IPS-11a (cell line): ENCODE measurements at regions not wholly inside any gene's neighbourhood (a gene's known extent, or its start where the extent isn't known, plus 50 kb on each side); places are given as distances from the start of the nearest gene placed in this dataset.

Experiments used
- H3K4me3 ChIP-seq: one replicate; pipeline ENCODE4 v1.5.1; 2013; ENCODE audit warnings: low read depth, low read length, control low read depth

GRCh38 chr10:78568620-78569019 is 500.1 kb upstream of the ZMIZ1 start:
- no peak overlapping the region for H3K4me3 ChIP-seq

DNA sequence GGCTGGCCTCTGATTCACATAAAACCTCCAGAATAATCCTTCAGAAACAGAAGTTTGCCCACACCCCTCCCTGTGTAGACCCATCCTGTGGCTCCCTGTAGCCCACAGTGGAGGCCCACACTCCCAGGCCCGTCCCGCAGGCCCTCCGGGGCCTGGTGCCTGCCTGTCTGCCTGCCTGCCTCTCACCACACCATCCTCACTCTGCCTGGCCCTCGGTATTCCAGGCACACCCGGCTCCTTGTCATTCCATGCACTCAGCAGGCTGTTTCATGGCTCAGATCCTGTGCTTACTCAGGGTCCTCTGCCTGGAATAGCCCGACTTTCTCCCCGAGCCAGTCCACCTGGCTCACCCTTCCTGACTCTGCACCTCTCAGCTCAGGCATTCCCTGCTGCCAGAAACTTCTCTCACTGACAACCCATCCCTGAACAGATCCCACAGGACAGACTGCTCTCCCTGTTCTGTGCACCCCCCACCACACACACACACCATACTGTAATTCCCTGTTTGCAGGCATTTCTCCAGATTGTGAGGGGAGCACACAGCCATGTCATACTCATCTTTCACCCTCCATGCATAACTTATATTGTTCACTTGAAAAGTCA is 498.0 kb upstream of the ZMIZ1 start:
- no peak overlapping the region for H3K4me3 ChIP-seq

GRCh38 chr10:78571286-78571685 is 497.5 kb upstream of the ZMIZ1 start:
- no peak overlapping the region for H3K4me3 ChIP-seq

DNA sequence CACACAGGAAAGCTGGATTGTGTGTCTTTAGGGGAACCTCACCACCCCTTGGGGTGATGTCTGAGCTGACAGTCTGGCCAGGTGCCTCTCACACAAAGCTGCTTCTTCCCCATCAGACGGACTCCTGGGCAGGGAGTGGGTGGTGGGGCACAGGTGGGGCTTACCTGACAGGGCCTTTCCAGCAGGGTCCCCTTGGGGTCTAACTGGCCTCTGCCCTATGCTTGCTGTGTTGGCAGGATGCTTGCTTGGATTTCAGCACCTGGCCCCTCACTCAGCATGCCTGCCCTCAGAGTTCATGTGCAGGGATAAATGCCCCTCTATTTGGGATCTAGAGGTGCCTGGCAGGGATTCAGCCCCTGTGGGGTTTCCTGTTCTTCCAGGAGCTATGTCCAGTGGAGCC is 496.9 kb upstream of the ZMIZ1 start:
- no peak overlapping the region for H3K4me3 ChIP-seq

DNA sequence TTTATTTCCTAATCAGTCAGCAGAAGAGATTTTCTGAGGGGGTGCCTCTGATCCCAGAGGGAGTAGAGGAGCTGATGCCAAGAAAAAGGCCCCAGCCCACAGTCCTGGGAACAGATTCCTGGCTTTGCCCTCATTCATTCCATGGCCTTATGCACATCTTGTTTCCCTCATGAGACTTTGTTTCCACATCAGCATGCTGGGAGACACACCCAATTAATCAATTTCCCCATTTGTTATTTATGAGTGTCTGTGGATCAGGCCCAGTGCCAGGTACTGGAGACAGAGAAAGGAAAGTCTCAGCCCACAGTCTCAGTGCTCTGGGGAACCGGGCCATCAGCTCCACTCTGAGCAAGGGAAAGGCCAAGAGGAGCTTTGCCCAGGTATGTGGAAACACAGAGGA is 496.2 kb upstream of the ZMIZ1 start:
- H3K4me3 ChIP-seq, result no peak overlapping the region

GRCh38 chr10:78574547-78574946 is 494.2 kb upstream of the ZMIZ1 start:
- H3K4me3 ChIP-seq, result no peak overlapping the region

DNA sequence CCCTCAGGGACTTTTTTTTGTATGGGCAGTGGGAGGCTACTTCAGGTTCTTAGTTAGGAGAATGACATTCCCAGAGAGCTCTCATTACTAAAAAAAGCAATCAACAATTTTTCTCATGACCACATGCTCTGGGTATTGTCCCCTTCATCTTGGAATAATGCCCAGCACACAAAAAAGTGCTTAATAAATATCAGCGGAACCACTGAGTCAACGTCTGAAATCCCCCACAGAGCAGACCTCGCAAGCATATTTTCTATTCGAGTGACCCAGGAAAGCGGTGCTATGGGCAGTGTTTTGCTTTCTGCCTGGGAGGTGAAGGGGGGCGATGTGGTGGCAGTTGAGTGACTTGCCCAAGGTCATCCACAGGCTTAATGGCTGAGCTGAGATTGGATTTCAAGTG is 493.4 kb upstream of the ZMIZ1 start:
- H3K4me3 ChIP-seq, result no peak overlapping the region

- H3K4me3 ChIP-seq, result no peak overlapping the region
Observed at GRCh38 chr10:78576276-78576675, 492.5 kb upstream of the ZMIZ1 start.

DNA sequence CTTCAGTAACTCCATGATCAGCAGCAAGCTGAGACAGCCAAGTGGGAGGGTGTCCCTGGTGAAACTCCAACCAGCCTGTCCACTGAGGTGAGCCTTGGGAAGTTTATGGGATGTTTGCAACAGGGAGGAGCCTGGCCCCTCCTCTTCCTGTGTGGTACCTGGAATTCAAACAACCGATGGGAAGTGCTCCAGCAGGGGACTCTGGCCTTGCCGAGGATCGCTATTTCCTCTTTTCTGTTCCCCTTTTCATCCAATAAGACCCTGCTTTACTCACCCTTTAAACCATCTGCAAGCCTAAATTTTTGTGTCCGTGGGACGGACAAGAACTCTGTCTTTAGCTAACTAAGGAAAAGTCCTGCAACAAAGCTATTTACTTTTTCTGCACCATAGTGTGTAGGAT is 491.1 kb upstream of the ZMIZ1 start:
- H3K4me3 ChIP-seq, result no peak overlapping the region

DNA sequence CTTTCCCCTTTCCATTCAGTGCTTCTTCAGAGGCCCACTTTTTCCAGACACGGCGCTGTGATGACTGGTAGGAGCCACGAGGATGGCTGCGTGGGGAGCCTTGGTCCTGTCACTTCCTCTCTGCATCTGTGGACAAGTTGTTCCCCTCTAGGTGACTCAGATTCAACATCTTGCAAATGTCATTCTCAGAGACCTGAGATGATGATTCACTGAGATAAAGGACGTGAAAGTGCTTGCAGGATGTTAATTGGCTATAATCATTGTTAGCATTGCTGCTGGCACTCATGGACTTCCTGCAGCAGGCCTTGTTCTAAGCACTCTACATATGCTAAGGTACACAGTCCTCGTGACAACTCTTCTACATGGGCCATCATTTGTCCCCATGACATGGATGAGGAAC is 489.8 kb upstream of the ZMIZ1 start:
- no peak overlapping the region for H3K4me3 ChIP-seq

- no peak overlapping the region for H3K4me3 ChIP-seq
Observed at GRCh38 chr10:78579576-78579975, 489.2 kb upstream of the ZMIZ1 start.

DNA sequence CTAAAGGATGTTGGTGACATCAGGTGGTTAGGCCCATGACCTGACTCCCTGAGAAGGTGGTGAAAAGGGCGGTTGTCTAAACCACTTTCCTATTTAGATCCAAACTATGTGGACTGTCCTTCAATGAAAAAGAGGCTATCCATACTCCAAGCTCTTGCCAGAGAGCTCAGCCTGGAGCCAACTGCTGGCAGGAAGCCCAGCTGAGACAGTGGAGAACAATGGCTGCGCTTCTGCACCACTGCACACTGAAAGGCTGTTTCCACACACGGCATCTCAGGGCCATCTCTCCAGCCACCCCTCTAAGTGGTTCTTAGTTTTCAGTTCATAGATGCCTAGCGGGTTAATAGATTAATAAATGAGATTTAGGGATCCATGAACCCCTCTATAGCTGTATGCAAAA is 488.8 kb upstream of the ZMIZ1 start:
- H3K4me3 ChIP-seq, result no peak overlapping the region

DNA sequence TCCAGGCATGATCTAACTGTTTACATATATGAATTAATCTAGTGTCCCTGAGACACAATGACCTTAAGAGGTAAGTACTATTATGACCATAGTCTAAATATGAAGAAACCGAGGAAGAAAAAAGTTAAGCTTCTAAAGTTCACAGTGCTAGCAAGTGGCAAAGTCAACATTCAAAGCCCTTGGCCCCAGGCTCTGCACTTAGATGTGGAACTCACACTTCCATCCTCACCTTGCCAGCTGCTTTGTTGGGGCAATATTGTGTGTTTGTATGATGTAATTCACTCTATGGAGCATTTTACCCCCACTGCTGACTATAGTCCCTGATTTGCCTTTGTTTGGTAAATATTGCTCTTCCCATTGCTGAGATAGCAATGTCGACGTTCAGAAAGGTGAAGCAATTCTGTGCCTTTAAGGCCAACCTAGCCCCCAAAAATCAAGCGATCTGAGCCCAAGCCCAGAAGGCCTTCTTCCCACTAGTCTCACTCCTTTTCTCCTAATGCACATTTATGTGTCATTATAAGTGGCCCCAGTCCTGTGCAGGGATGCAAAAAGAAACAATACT is 487.6 kb upstream of the ZMIZ1 start:
- no peak overlapping the region for H3K4me3 ChIP-seq

DNA sequence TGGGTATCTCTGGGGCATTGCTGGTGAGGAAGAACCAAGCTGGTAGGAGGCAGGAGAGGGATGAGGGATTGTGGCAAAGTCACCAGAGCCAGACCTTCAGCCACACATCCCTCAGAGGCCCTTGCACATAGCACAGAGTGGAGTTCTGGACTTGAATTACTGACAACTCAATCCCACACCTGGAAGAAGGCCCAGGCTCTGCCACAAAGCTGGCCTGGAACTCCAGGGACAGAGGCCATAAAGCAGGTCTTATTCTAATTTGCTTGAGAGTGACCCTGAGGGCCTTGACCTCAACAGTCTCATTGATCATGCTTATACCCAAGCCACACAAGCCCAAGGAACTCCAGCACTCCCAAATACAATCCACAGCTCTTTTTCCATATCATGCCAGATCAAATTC is 486.2 kb upstream of the ZMIZ1 start:
- H3K4me3 ChIP-seq, result no peak overlapping the region

DNA sequence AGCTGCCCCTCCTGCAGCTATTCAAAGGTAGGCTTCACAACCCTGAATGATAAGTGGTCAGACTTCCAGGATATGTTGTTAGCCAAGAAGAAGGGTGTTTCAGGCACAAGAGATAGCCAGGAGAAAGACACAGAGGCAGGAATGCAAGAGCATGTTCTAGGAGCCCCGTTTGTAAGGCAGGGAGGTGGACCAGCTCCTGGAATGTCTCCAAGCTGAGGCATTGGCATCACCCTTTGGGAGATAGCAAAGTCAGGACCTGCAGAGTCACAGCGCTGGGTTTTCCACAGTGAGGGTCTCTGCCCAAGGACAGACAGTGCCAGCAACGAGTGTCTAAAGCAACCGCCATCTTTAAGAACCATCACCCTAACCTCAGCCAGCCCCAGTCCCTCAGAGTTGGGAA is 484.5 kb upstream of the ZMIZ1 start:
- H3K4me3 ChIP-seq, result no peak overlapping the region

DNA sequence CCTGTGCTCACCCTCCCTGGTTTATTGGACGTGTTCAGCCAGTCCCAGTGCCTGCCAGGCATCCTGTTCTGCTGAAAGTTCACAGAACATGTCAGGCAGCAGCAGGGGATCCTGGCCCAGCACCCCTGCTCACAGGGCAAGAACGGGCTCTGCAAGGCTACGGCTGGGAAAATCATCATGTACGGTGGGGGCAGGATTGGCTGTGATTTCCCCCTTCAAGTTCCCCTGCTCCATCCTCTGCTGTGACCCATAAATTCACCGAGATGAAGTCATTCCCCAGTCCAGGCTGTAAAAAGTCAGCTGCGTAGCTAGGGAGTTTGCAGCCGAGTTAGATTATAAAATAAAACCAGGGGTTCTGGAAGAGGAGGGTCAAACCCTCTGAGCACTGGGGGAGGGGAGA is 484.1 kb upstream of the ZMIZ1 start:
- no peak overlapping the region for H3K4me3 ChIP-seq

GRCh38 chr10:78585952-78586351 is 482.8 kb upstream of the ZMIZ1 start:
- H3K4me3 ChIP-seq, result no peak overlapping the region

DNA sequence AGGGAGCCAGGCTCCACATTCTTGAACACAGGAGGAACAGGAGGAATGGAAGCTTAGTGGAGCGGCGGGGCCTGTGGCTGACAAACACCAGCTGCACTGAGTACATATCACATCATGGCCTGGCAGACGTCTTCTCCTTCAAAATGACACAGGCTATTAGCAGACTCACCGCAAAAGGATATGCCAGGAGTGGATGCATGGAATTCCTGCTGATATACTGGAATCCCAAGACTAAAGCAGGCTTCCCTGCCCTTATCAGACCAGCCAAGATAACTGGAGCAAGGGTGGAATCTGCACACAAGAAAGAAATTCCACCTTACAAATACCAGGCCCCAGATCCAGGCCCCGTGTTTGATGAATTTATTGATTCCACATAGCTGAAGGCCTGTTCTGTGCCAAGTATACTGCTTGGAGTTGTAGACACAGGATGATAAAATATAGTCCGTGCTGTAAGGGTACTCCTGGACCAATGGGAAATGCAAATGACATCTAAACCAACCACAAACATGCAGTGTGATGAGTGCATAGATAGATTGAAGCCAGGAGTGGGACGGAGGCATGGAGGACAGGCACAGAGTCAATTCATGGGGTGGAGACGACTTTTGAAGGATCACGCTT is 480.5 kb upstream of the ZMIZ1 start:
- H3K4me3 ChIP-seq, result no peak overlapping the region

DNA sequence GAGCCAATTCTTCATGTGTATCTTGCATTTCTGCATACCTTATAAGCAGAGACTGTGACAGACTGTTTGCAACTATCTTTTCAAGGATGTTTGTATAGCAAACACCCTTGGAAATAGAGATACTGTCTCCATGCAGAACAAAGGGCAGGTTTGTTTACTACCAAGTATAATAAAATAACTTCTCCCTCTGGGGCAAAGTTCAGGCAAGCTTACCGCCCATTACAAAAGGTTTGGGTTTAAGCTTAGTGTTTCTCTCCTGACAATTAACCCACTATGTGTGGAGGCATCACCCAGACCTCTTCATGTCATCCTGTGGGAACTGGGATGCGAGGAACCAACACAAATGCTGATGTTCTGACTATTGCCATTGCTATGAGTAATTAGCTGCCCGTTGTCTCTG is 479.1 kb upstream of the ZMIZ1 start:
- H3K4me3 ChIP-seq, result no peak overlapping the region

GRCh38 chr10:78591066-78591465 is 477.7 kb upstream of the ZMIZ1 start:
- H3K4me3 ChIP-seq, result no peak overlapping the region

GRCh38 chr10:78594559-78595268 is 474.1 kb upstream of the ZMIZ1 start:
- no peak overlapping the region for H3K4me3 ChIP-seq

DNA sequence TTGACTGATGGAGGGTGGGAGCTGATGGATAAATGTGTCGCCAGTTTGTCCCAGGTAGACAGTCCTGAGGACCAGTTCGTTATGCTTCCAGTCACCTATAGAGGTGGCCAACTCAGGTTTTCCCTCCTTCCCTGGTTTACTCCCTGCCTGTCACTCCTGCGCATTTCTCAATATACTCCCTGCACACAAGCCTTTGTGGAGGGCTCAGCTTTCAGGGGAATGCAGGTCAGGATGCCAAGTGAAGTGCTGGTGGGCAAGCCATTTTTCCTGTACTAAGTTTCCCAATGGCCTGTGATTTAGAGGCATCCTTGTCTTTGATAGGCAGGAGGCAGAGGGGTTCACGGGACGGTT is 473.5 kb upstream of the ZMIZ1 start:
- H3K4me3 ChIP-seq, result no peak overlapping the region
